AG09309 (cell line): ENCODE measurements at regions not wholly inside any gene's neighbourhood (a gene's known extent, or its start where the extent isn't known, plus 50 kb on each side); places are given as distances from the start of the nearest gene placed in this dataset.

ENCODE experiments used
- DNase-seq: peaks from one replicate; pipeline ENCODE4 v3.0.0-alpha.2; 2010; ENCODE audit warnings: low read depth
- H3K4me3 ChIP-seq: 2 replicates; pipeline ENCODE4 v1.5.1; 2011; ENCODE audit warnings: mild to moderate bottlenecking, low read depth, low read length, moderate library complexity; ENCODE audit not compliant: control insufficient read depth
- TF ChIP-seq, protein P1 (sequence below): IDR thresholded peaks from 2 replicates; pipeline ENCODE4 v1.5.1; 2011; ENCODE audit warnings: mild to moderate bottlenecking, low read depth, low read length, inconsistent platforms; ENCODE audit not compliant: insufficient read depth, control insufficient read depth; ENCODE audit errors: missing control alignments

DNA sequence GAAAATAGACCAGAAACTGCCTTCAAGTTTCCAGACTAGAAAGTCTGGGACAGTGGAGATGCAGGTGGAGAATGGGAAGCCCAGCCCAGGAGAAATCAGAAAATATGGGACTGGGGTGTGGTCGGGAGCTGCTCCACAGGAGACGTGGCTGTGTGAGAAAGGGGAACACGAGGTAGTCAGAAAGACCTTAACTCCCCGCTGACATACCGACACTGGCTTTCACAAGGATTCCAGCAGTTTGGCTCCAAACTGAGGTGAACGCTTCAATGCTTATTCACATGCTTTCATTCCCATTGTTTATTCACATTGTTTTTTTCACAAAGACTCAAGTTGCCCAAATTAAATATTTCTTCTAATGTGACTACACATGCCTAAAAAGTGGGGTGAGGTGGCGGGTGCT, 111.5 kb upstream of the SLCO3A1 start:
- no peak overlapping the region for H3K4me3 ChIP-seq
- no peak for DNase-seq
- TF ChIP-seq, protein P1, sequence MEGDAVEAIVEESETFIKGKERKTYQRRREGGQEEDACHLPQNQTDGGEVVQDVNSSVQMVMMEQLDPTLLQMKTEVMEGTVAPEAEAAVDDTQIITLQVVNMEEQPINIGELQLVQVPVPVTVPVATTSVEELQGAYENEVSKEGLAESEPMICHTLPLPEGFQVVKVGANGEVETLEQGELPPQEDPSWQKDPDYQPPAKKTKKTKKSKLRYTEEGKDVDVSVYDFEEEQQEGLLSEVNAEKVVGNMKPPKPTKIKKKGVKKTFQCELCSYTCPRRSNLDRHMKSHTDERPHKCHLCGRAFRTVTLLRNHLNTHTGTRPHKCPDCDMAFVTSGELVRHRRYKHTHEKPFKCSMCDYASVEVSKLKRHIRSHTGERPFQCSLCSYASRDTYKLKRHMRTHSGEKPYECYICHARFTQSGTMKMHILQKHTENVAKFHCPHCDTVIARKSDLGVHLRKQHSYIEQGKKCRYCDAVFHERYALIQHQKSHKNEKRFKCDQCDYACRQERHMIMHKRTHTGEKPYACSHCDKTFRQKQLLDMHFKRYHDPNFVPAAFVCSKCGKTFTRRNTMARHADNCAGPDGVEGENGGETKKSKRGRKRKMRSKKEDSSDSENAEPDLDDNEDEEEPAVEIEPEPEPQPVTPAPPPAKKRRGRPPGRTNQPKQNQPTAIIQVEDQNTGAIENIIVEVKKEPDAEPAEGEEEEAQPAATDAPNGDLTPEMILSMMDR: no peak

DNA sequence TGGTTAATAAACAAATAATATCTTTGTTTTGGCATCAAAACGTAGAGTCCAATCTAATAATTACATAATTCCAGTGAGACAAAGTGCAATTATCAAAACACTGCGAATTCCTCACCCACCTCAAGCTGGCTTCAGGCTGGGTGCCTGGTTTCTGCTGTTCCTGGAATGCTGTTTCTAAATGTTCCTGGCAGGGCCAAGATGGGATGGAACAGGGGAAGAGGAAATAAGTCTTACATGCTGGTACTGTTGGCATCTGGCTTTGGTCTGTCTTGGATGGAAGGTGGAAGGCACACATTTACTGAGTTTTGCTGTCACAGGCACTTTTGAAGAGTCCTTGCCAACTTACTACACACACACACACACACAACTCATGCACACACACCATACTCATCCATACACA, 101.9 kb upstream of the SLCO3A1 start:
- DNase-seq: no peak
- TF ChIP-seq, protein P1: no peak

DNA sequence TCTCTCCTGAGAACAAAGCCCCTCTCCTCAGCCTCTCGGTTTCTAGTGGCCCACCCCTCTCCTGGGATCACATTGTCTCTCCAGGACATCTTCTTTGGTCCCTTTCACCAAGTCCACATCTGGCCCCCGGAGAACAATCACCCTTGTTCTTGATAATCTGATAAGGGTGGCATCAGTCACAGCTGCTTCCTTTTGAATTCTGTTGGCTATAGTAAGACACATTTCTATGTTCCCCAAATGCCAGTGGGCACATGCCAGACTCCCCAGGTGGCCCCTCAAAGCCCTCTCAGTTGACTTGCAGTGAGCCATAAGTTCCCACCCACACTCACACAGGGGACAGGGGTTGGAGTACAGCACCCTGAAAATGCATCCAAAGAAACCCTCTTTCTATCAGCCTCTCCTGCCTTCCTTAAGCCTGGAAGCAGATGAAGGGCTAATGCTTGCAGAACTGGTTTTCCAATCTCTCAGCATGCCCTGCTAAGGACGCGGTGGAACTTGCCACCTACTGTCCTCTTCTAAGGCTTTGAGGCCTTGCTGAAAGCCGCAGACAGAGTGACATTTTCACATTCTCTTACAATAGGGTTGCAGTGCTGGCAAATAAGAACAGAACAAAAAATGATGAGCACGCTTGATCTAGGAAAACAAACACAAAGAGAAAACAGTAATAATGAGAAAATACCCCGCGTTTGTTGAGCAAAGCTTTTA, 101.3 kb upstream of the SLCO3A1 start:
- DNase-seq: no peak
- TF ChIP-seq, protein P1: no peak
- no peak overlapping the region for H3K4me3 ChIP-seq

More for the DNA sequence above, 101.9 kb upstream of the SLCO3A1 start:
- H3K4me3 ChIP-seq: no peak overlapping the region

DNA sequence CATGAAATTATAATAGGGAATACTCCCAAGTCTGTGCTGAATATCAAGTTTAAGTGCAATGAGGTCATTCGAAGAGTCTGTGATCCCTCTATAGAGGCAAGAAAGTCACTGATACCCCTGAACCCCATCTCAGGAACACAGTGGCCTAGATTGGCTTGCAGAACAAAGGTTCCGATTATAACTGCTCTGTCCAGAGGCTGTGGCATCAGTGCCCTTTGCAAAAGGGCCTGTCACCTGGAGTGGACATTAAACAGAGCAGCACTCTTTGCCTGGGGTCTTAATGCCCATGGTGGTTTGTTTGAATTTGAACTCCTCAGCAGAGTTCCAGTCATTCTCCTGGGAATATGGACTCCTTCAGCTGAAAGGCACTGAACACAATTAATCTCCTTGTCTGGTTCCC, 93.9 kb upstream of the SLCO3A1 start:
- no peak for DNase-seq

DNA sequence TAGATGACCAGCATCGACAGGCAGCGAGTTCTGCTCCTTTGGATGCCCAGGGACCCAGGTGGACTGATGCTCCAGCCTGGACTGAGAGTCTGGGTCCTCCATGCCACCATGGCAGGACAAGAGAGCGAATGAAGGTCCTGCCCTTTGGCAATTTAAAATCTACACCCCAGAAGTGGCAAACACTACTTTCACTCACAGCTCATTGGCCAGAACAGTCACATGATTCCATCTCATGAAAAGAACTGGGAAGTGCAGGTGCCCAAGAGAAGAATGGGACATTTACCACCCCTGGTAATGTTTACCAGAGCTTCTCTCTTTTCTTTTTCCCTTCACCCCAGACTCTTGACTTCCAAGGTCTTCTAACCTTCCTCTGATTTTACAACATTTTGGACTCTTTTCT, 87.8 kb upstream of the SLCO3A1 start:
- TF ChIP-seq, protein P1: no peak
- DNase-seq: no peak

More for the DNA sequence above, 93.9 kb upstream of the SLCO3A1 start:
- H3K4me3 ChIP-seq: no peak overlapping the region
- TF ChIP-seq, protein P1: no peak

DNA sequence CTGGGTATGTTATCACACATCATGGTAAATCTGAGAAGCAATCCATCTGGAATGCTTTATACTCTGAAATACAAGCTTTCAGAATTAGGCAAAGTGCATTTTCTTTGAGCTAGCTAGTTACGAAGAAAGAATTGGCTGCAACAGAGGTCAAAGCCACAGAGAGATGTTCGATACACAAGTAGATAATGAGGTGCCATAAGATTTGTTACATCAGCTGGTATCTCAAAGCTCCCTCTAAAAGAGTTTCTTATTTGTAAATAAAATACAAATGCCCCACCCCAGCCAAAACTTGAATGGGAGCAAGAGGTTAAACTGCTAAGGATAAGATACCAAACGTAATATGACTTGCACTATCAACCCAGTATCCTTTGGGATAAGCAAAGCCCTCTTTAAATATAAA, 84.0 kb upstream of the SLCO3A1 start:
- no peak for DNase-seq
- TF ChIP-seq, protein P1: no peak
- H3K4me3 ChIP-seq: no peak overlapping the region

More for the DNA sequence above, 87.8 kb upstream of the SLCO3A1 start:
- H3K4me3 ChIP-seq: no peak overlapping the region
